ENCODE measurements at regions not wholly inside any gene's neighbourhood (a gene's known extent, or its start where the extent isn't known, plus 50 kb on each side); places are given as distances from the start of the nearest gene placed in this dataset.

DNA sequence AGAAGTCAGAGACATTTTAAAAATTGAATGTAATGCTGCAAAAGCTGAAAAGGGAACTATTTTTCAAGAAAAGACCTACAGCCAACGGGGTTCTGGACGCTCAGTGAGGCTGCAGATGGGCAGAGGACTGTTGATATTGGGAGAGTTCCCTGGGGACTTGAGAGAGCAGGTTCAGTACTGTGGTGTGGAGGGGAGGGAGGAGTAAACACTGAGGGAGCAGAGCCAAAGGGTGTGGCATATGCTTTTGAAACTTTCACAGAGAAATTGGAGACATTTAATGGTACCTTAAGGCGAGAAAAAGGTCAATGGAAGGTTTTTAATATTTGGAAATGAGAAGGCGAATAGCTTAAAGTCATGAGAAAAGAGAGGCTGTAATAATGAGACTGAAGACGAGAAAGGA, 62.2 kb upstream of the GPM6A start (continued):
- TF ChIP-seq, protein P1, sequence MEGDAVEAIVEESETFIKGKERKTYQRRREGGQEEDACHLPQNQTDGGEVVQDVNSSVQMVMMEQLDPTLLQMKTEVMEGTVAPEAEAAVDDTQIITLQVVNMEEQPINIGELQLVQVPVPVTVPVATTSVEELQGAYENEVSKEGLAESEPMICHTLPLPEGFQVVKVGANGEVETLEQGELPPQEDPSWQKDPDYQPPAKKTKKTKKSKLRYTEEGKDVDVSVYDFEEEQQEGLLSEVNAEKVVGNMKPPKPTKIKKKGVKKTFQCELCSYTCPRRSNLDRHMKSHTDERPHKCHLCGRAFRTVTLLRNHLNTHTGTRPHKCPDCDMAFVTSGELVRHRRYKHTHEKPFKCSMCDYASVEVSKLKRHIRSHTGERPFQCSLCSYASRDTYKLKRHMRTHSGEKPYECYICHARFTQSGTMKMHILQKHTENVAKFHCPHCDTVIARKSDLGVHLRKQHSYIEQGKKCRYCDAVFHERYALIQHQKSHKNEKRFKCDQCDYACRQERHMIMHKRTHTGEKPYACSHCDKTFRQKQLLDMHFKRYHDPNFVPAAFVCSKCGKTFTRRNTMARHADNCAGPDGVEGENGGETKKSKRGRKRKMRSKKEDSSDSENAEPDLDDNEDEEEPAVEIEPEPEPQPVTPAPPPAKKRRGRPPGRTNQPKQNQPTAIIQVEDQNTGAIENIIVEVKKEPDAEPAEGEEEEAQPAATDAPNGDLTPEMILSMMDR (IDR thresholded peaks at IDR 0.05 in 2 of 3, conservative IDR thresholded peaks at IDR 0.05 in 1 of 3; ENCODE audit: borderline replicate concordance in 1 of 3, insufficient read depth in 1 of 3, low read depth in 2 of 3, low read length in 2 of 3): no peak

DNA sequence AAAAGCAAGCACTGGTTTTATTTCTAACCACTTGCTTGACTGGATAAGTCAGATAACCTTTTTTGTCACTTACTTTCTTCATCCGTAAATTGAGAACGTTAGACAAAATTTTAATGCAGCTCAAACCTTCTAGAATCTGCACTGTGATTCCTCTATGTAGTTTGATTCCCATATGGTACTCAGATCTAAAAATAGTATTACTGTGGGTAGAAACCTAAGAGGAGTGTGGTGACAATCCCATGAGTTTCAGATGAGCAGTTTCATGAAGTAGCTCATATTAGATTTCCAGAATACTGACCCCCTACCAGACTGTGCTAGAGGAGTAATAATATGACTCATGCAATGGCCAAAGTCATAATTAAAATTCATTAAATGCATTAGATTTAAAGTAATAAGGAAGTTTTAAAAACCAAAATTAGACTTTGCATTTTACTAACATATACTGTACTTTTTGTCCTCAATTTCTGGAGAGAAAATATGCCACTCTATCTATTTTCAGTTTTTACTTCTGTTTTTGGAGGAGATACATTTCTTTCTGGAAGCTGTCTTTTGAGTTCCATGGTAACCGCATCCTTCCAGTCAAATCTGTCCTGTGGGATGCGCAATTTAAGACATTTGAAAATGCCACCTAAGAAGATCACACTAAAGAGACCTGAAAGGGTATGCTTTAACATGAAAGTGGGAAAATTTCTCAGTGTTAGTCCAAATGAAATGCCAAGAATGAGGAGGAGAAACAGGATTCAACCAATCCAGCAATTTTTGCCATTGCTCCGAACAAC, 64.1 kb upstream of the GPM6A start:
- CTCF ChIA-PET: no interaction called here
- no peak for TF ChIP-seq CEBPB (IDR thresholded peaks at IDR 0.05; ENCODE audit: low read depth)
- TF ChIP-seq YY1 (IDR thresholded peaks at IDR 0.05; ENCODE audit: extremely low read depth, insufficient replicate concordance, low read depth, low read length): no peak
- TF ChIP-seq EZH2 (IDR thresholded peaks at IDR 0.05): no peak
- TF ChIP-seq, protein P2, sequence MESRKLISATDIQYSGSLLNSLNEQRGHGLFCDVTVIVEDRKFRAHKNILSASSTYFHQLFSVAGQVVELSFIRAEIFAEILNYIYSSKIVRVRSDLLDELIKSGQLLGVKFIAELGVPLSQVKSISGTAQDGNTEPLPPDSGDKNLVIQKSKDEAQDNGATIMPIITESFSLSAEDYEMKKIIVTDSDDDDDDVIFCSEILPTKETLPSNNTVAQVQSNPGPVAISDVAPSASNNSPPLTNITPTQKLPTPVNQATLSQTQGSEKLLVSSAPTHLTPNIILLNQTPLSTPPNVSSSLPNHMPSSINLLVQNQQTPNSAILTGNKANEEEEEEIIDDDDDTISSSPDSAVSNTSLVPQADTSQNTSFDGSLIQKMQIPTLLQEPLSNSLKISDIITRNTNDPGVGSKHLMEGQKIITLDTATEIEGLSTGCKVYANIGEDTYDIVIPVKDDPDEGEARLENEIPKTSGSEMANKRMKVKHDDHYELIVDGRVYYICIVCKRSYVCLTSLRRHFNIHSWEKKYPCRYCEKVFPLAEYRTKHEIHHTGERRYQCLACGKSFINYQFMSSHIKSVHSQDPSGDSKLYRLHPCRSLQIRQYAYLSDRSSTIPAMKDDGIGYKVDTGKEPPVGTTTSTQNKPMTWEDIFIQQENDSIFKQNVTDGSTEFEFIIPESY (IDR thresholded peaks at IDR 0.05; ENCODE audit: extremely low read depth, insufficient replicate concordance, low read length): no peak
- TF ChIP-seq ZFX (IDR thresholded peaks at IDR 0.05): no peak
- no peak for TF ChIP-seq SRF (IDR thresholded peaks at IDR 0.05; ENCODE audit: low read depth)
- TF ChIP-seq ELF1 (IDR thresholded peaks at IDR 0.05; ENCODE audit: borderline replicate concordance, low read depth): no peak
- TF ChIP-seq, protein P3, sequence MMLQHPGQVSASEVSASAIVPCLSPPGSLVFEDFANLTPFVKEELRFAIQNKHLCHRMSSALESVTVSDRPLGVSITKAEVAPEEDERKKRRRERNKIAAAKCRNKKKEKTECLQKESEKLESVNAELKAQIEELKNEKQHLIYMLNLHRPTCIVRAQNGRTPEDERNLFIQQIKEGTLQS (IDR thresholded peaks at IDR 0.05): no peak
- H3K4me2 ChIP-seq (ENCODE audit: low read length): no peak overlapping the region
- peaks cover 8 to 10% of the 10 kb centered on the region in 2 experiments for H3K4me1 ChIP-seq (ENCODE audit: control insufficient read depth in 1 of 2, insufficient read depth in 2 of 2, low read length in 2 of 2)
- H3K27me3 ChIP-seq (ENCODE audit: insufficient read depth, low read length): no peaks in the 10 kb centered on the region
- no peak overlapping the region for H3K4me3 ChIP-seq (replicated peaks in 1 of 2; ENCODE audit: low read depth in 1 of 2, low read length in 2 of 2)
- H3K9ac ChIP-seq (ENCODE audit: low read length): no peak overlapping the region
- no peaks in the 10 kb centered on the region for H4K20me1 ChIP-seq (ENCODE audit: insufficient read depth)
- BruUV-seq (replicated peaks): no TSS peak
- DNase-seq (ENCODE audit: low read depth, low spot score) (no peak), ATAC-seq (no peak)
- POLR2A ChIA-PET: no interaction called here
- intact Hi-C loops (cut with micrococcal nuclease): no loop called here
- no peaks in the 10 kb centered on the region for H3K79me2 ChIP-seq (ENCODE audit: insufficient read depth, low read length)
- H3K9me3 ChIP-seq (ENCODE audit: control insufficient read depth in 1 of 2, insufficient read depth in 1 of 2, low read depth in 1 of 2, low read length in 2 of 2): no peaks in the 10 kb centered on the region
- H2AFZ ChIP-seq (ENCODE audit: low read depth, low read length, poor library complexity, severe bottlenecking): no peak overlapping the region
- RAD21 ChIA-PET (ENCODE audit: low non-redundant PET in 1 of 2, low total read pairs in 2 of 2, uncharacterized antibody in 2 of 2, unreplicated experiment in 2 of 2): no interaction called here
- no peaks in the 10 kb centered on the region for H3K9me2 ChIP-seq (ENCODE audit: insufficient read depth)
- H3K36me3 ChIP-seq (ENCODE audit: control insufficient read depth in 1 of 2, insufficient read depth in 2 of 2, low read length in 2 of 2): no peaks in the 10 kb centered on the region
- H3K27ac ChIP-seq (ENCODE audit: low read depth, low read length): no peak overlapping the region
